ENCODE measurements at regions not wholly inside any gene's neighbourhood (a gene's known extent, or its start where the extent isn't known, plus 50 kb on each side); places are given as distances from the start of the nearest gene placed in this dataset.

- Histone ChIP-seq H3K9me3 (ENCODE audit: insufficient read depth, low read depth, low read length) (peaks cover 3% of the 10 kb centered on the region; the same call in 1 of the 2 replicates), H3K36me3 (ENCODE audit: insufficient read depth, low read length) (no peaks in the 10 kb centered on the region), H4K20me1 (ENCODE audit: insufficient read depth, low read length, poor library complexity, severe bottlenecking) (no peaks in the 10 kb centered on the region), H2AFZ (ENCODE audit: low read length) (peak overlapping the region; percentile 46), H3K79me2 (ENCODE audit: insufficient read depth, low read length) (no peaks in the 10 kb centered on the region), H3K27me3 (ENCODE audit: insufficient read depth, low read length, poor library complexity, severe bottlenecking) (no peaks in the 10 kb centered on the region), H3K4me3 (ENCODE audit: low read length, poor library complexity, severe bottlenecking) (no peak overlapping the region), H3F3A (ENCODE audit: low read depth) (no peaks in the 10 kb centered on the region), H3K9ac (ENCODE audit: low read depth, low read length, poor library complexity, severe bottlenecking) (no peak overlapping the region), H3K9me2 (replicated peaks; ENCODE audit: low read depth, low read length) (no peaks in the 10 kb centered on the region), H3K4me1 (ENCODE audit: insufficient read depth, low read length, poor library complexity, severe bottlenecking) (peaks cover 11% of the 10 kb centered on the region), H3K4me2 (ENCODE audit: low read depth, low read length, poor library complexity, severe bottlenecking) (no peak overlapping the region)
- TF ChIP-seq, protein P1, sequence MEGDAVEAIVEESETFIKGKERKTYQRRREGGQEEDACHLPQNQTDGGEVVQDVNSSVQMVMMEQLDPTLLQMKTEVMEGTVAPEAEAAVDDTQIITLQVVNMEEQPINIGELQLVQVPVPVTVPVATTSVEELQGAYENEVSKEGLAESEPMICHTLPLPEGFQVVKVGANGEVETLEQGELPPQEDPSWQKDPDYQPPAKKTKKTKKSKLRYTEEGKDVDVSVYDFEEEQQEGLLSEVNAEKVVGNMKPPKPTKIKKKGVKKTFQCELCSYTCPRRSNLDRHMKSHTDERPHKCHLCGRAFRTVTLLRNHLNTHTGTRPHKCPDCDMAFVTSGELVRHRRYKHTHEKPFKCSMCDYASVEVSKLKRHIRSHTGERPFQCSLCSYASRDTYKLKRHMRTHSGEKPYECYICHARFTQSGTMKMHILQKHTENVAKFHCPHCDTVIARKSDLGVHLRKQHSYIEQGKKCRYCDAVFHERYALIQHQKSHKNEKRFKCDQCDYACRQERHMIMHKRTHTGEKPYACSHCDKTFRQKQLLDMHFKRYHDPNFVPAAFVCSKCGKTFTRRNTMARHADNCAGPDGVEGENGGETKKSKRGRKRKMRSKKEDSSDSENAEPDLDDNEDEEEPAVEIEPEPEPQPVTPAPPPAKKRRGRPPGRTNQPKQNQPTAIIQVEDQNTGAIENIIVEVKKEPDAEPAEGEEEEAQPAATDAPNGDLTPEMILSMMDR (conservative IDR thresholded peaks at IDR 0.05; ENCODE audit: low read length): no peak
- TF ChIP-seq EZH2phosphoT487 (IDR thresholded peaks at IDR 0.05; ENCODE audit: borderline replicate concordance): no peak
Observed at GRCh38 chr2:160702754-160703153, 209.1 kb upstream of the RBMS1 start.

- Histone ChIP-seq H4K20me1 (ENCODE audit: insufficient read depth, low read length, poor library complexity, severe bottlenecking) (no peaks in the 10 kb centered on the region), H3K27me3 (ENCODE audit: insufficient read depth, low read length, poor library complexity, severe bottlenecking) (no peaks in the 10 kb centered on the region), H3K79me2 (ENCODE audit: insufficient read depth, low read length) (no peaks in the 10 kb centered on the region), H3K36me3 (ENCODE audit: insufficient read depth, low read length) (no peaks in the 10 kb centered on the region), H3F3A (ENCODE audit: low read depth) (no peaks in the 10 kb centered on the region), H3K4me2 (ENCODE audit: low read depth, low read length, poor library complexity, severe bottlenecking) (peak overlapping the region; percentile 12), H3K9me3 (ENCODE audit: insufficient read depth, low read depth, low read length) (peaks cover 7% of the 10 kb centered on the region; the same call in 1 of the 2 replicates), H3K4me1 (ENCODE audit: insufficient read depth, low read length, poor library complexity, severe bottlenecking) (peaks cover 11% of the 10 kb centered on the region), H3K9ac (ENCODE audit: low read depth, low read length, poor library complexity, severe bottlenecking) (no peak overlapping the region), H2AFZ (ENCODE audit: low read length) (peak overlapping the region; percentile 22), H3K4me3 (ENCODE audit: low read length, poor library complexity, severe bottlenecking) (no peak overlapping the region), H3K9me2 (replicated peaks; ENCODE audit: low read depth, low read length) (no peaks in the 10 kb centered on the region)
- TF ChIP-seq, protein P1 (conservative IDR thresholded peaks at IDR 0.05; ENCODE audit: low read length): no peak
- no peak for TF ChIP-seq EZH2phosphoT487 (IDR thresholded peaks at IDR 0.05; ENCODE audit: borderline replicate concordance)
Observed at GRCh38 chr2:160703648-160704585, 210.3 kb upstream of the RBMS1 start.

DNA sequence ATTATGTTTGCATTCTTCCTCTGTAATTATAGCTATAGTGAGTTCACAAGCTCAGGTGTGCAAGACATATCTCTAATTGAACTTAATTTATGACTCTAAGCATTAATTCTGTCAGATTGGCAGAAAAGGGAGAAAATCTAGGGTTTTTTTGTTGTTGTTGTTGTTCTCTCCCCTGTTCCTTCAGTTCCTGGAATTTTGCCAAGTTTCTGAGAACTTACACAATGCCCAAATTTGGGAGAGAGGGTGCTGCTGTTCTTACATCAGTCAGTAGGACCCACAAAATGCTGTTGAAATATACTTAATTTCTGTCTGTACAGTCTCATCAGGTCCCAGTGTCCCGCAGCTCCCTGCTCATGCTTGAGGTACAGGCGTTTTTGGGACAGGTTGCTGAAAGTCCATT is 221.8 kb upstream of the RBMS1 start:
- Histone ChIP-seq H3K27me3 (ENCODE audit: insufficient read depth, low read length, poor library complexity, severe bottlenecking) (no peaks in the 10 kb centered on the region), H3K4me3 (ENCODE audit: low read length, poor library complexity, severe bottlenecking) (no peak overlapping the region), H3K4me1 (ENCODE audit: insufficient read depth, low read length, poor library complexity, severe bottlenecking) (no peaks in the 10 kb centered on the region), H3K9ac (ENCODE audit: low read depth, low read length, poor library complexity, severe bottlenecking) (no peak overlapping the region), H3K79me2 (ENCODE audit: insufficient read depth, low read length) (no peaks in the 10 kb centered on the region), H3K36me3 (ENCODE audit: insufficient read depth, low read length) (no peaks in the 10 kb centered on the region), H3K4me2 (ENCODE audit: low read depth, low read length, poor library complexity, severe bottlenecking) (no peak overlapping the region), H3K9me2 (replicated peaks; ENCODE audit: low read depth, low read length) (no peaks in the 10 kb centered on the region), H2AFZ (ENCODE audit: low read length) (no peak overlapping the region), H3F3A (ENCODE audit: low read depth) (no peaks in the 10 kb centered on the region), H3K9me3 (ENCODE audit: insufficient read depth, low read depth, low read length) (no peaks in the 10 kb centered on the region), H4K20me1 (ENCODE audit: insufficient read depth, low read length, poor library complexity, severe bottlenecking) (no peaks in the 10 kb centered on the region)
- TF ChIP-seq, protein P1 (conservative IDR thresholded peaks at IDR 0.05; ENCODE audit: low read length): no peak
- TF ChIP-seq EZH2phosphoT487 (IDR thresholded peaks at IDR 0.05; ENCODE audit: borderline replicate concordance): no peak

All from Loucy (cell line).